HCT116 (cell line): ENCODE measurements at regions not wholly inside any gene's neighbourhood (a gene's known extent, or its start where the extent isn't known, plus 50 kb on each side); places are given as distances from the start of the nearest gene placed in this dataset.

Experiments
- CBX3 ChIP-seq: IDR thresholded peaks from 2 replicates; pipeline ENCODE4 v1.6.1; 2012; ENCODE audit warnings: low read depth
- CTCF ChIP-seq, 3 experiments: fragments of 200-600 bp in 1 of 3; sonication (generic) in 1 of 3; IDR thresholded peaks in 2 of 3; conservative IDR thresholded peaks in 1 of 3; 2 replicates each; pipeline ENCODE4 v1.5.1; 2012 to 2017; ENCODE audit warnings: low read depth in 2 of 3, low read length in 2 of 3, antibody characterized with exemption in 1 of 3, borderline replicate concordance in 1 of 3, control low read depth in 1 of 3, mild to moderate bottlenecking in 1 of 3, mixed read lengths in 1 of 3, mixed run types in 1 of 3, moderate library complexity in 1 of 3; ENCODE audit not compliant: insufficient read depth in 1 of 3
- EGR1 ChIP-seq: IDR thresholded peaks from 2 replicates; pipeline ENCODE4 v1.6.1; 2012; ENCODE audit warnings: low read depth
- POLR2A ChIP-seq: IDR thresholded peaks from 2 replicates; pipeline ENCODE4 v1.7.0; 2011; ENCODE audit warnings: borderline replicate concordance; ENCODE audit not compliant: insufficient read depth, insufficient read length; ENCODE audit errors: extremely low read depth
- RAD21 ChIP-seq: IDR thresholded peaks from 2 replicates; pipeline ENCODE4 v1.6.1; 2012; ENCODE audit warnings: low read depth, mild to moderate bottlenecking

DNA sequence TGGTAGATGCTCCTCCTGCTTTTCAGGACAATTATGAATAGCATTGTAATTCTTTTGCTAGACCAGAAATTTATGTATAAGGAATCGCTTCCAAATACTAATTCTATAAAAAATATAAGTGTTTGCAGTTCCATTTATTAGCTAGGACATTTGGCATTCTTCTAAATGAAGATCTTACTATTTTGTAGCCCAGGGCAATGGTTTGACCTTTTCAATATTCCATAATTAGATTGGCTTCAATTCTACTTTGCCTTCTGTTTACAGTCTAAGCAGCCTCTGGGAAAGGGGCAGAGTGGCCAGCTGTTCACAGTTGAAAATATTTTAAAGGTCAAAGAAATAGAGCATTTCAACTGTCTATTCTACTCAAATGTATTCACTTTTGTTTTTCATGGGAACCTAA is 912.1 kb upstream of the GRIA3 start:
- TF ChIP-seq CTCF (IDR thresholded peaks at IDR 0.05 in 2 of 3, conservative IDR thresholded peaks at IDR 0.05 in 1 of 3; ENCODE audit: borderline replicate concordance in 1 of 3, insufficient read depth in 1 of 3, low read depth in 2 of 3, low read length in 2 of 3) = no peak
- no peak for TF ChIP-seq POLR2A
- TF ChIP-seq EGR1 = no peak
- TF ChIP-seq RAD21 = no peak
- TF ChIP-seq CBX3 = no peak
